Mesothelial cell of epicardium (in vitro differentiated cells): ENCODE measurements at regions not wholly inside any gene's neighbourhood (a gene's known extent, or its start where the extent isn't known, plus 50 kb on each side); places are given as distances from the start of the nearest gene placed in this dataset.

ENCODE experiments used
- DNase-seq, 2 experiments: peaks; one replicate each; pipeline ENCODE4 v3.0.0; 2021; ENCODE audit warnings: low spot score in 2 of 2; ENCODE audit not compliant: unreplicated experiment in 2 of 2
- H3K27ac Mint-ChIP-seq: 2 replicates; pipeline ENCODE4 v1.8.0; 2021; ENCODE audit warnings: mixed read lengths
- H3K27me3 Mint-ChIP-seq: 2 replicates; pipeline ENCODE4 v1.8.0; 2021; ENCODE audit warnings: low read depth, mixed read lengths
- H3K36me3 Mint-ChIP-seq: 2 replicates; pipeline ENCODE4 v1.8.0; 2021; ENCODE audit warnings: mixed read lengths
- H3K4me1 Mint-ChIP-seq: 2 replicates; pipeline ENCODE4 v1.8.0; 2021; ENCODE audit warnings: mixed read lengths
- H3K4me3 Mint-ChIP-seq: 2 replicates; pipeline ENCODE4 v1.8.0; 2021; ENCODE audit warnings: mild to moderate bottlenecking, moderate library complexity, mixed read lengths
- H3K9me3 Mint-ChIP-seq: 2 replicates; pipeline ENCODE4 v1.8.0; 2021; ENCODE audit warnings: mixed read lengths
- CTCF ChIP-seq: fragments of 200-600 bp; sonication (generic); IDR thresholded peaks from one replicate; pipeline ENCODE4 v1.5.0; 2021; ENCODE audit warnings: antibody characterized with exemption; ENCODE audit not compliant: unreplicated experiment

- no peak for DNase-seq
- Mint-ChIP-seq H3K9me3 (peaks cover 12% of the 10 kb centered on the region), H3K27me3 (peaks cover 1% of the 10 kb centered on the region), H3K27ac (no peak overlapping the region), H3K4me3 (no peak overlapping the region), H3K36me3 (no peaks in the 10 kb centered on the region), H3K4me1 (peaks cover 20% of the 10 kb centered on the region)
- no peak for TF ChIP-seq CTCF
Measured at GRCh38 chr15:29208836-29209235, 60.8 kb downstream of the NSMCE3 start.

- DNase-seq = no peak
- H3K36me3 Mint-ChIP-seq = no peaks in the 10 kb centered on the region
- H3K27ac Mint-ChIP-seq = no peak overlapping the region
- peaks cover 12% of the 10 kb centered on the region for H3K9me3 Mint-ChIP-seq
- H3K4me1 Mint-ChIP-seq = peaks cover 25% of the 10 kb centered on the region
- no peak for TF ChIP-seq CTCF
- peaks cover 1% of the 10 kb centered on the region for H3K27me3 Mint-ChIP-seq
- no peak overlapping the region for H3K4me3 Mint-ChIP-seq
Measured at GRCh38 chr15:29208352-29208751, 61.3 kb downstream of the NSMCE3 start.

GRCh38 chr15:29207758-29208108 is 61.9 kb downstream of the NSMCE3 start:
- no peak for TF ChIP-seq CTCF
- Mint-ChIP-seq H3K27me3 (peaks cover 1% of the 10 kb centered on the region), H3K9me3 (peaks cover 12% of the 10 kb centered on the region), H3K4me1 (peaks cover 28% of the 10 kb centered on the region), H3K4me3 (no peak overlapping the region), H3K36me3 (no peaks in the 10 kb centered on the region), H3K27ac (no peak overlapping the region)
- no peak for DNase-seq

GRCh38 chr15:29207027-29207757 is 62.4 kb downstream of the NSMCE3 start:
- H3K36me3 Mint-ChIP-seq = no peaks in the 10 kb centered on the region
- peaks cover 1% of the 10 kb centered on the region for H3K27me3 Mint-ChIP-seq
- TF ChIP-seq CTCF = no peak
- no peak for DNase-seq
- peaks cover 7% of the 10 kb centered on the region for H3K9me3 Mint-ChIP-seq
- no peak overlapping the region for H3K27ac Mint-ChIP-seq
- peaks cover 28% of the 10 kb centered on the region for H3K4me1 Mint-ChIP-seq
- H3K4me3 Mint-ChIP-seq = no peak overlapping the region

GRCh38 chr15:29205186-29205585 is 64.4 kb downstream of the NSMCE3 start:
- TF ChIP-seq CTCF = no peak
- H3K27me3 Mint-ChIP-seq = no peaks in the 10 kb centered on the region

More at GRCh38 chr15:29205186-29205585, 64.4 kb downstream of the NSMCE3 start:
- H3K9me3 Mint-ChIP-seq = peaks cover 4% of the 10 kb centered on the region
- H3K27ac Mint-ChIP-seq = no peak overlapping the region
- no peak overlapping the region for H3K4me3 Mint-ChIP-seq
- no peak for DNase-seq
- H3K4me1 Mint-ChIP-seq = peaks cover 28% of the 10 kb centered on the region
- peaks cover 1% of the 10 kb centered on the region for H3K36me3 Mint-ChIP-seq
